ENCODE measurements at regions not wholly inside any gene's neighbourhood (a gene's known extent, or its start where the extent isn't known, plus 50 kb on each side); places are given as distances from the start of the nearest gene placed in this dataset.
"Not testable (repeated sequence)": the region's sequence is repeated elsewhere in the genome, so short reads cannot be mapped to it uniquely, and the experiment has no call there.

- no peak for TF ChIP-seq CTCF (IDR thresholded peaks at IDR 0.05; ENCODE audit: insufficient read depth, missing control alignments)
- FAIRE-seq = no peak
- no peak for DNase-seq (ENCODE audit: insufficient read length, low spot score)
Observed at GRCh38 chr5:40220260-40220659, 459.5 kb upstream of the PTGER4 start.

DNA sequence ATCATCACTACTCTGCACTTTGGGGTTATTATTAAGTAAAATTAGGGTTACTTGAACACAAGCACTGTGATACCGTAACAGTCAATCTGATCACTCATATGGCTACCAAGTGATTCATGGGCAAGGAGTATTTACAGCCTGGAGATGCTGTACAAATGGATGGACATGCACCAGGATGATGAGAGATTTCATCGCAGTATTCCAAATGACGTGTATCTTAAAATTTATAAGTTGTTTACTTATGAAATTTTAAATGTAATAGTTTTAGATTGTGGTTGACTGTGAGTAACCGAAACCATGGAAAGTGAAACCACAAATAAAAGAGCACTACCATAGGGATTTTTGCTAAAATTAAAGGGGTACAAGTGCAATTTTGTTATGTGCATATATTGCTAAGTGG, 462.2 kb upstream of the PTGER4 start:
- TF ChIP-seq CTCF (IDR thresholded peaks at IDR 0.05; ENCODE audit: insufficient read depth, missing control alignments) = no peak
- FAIRE-seq (no peak), DNase-seq (ENCODE audit: insufficient read length, low spot score) (no peak)

GRCh38 chr5:40210694-40211093, 469.0 kb upstream of the PTGER4 start:
- no peak for TF ChIP-seq CTCF (IDR thresholded peaks at IDR 0.05; ENCODE audit: insufficient read depth, missing control alignments)
- DNase-seq (ENCODE audit: insufficient read length, low spot score) = no peak
- FAIRE-seq = no peak

GRCh38 chr5:40206030-40206429, 473.7 kb upstream of the PTGER4 start:
- no peak for TF ChIP-seq CTCF (IDR thresholded peaks at IDR 0.05; ENCODE audit: insufficient read depth, missing control alignments)
- DNase-seq (ENCODE audit: insufficient read length, low spot score) (no peak), FAIRE-seq (no peak)

- DNase-seq (ENCODE audit: insufficient read length, low spot score) (no peak), FAIRE-seq (no peak)
- no peak for TF ChIP-seq CTCF (IDR thresholded peaks at IDR 0.05; ENCODE audit: insufficient read depth, missing control alignments)
Observed at GRCh38 chr5:40204144-40204543, 475.6 kb upstream of the PTGER4 start.

GRCh38 chr5:40202814-40203440, 476.8 kb upstream of the PTGER4 start:
- TF ChIP-seq CTCF (IDR thresholded peaks at IDR 0.05; ENCODE audit: insufficient read depth, missing control alignments) = no peak
- FAIRE-seq (no peak), DNase-seq (ENCODE audit: insufficient read length, low spot score) (no peak)

DNA sequence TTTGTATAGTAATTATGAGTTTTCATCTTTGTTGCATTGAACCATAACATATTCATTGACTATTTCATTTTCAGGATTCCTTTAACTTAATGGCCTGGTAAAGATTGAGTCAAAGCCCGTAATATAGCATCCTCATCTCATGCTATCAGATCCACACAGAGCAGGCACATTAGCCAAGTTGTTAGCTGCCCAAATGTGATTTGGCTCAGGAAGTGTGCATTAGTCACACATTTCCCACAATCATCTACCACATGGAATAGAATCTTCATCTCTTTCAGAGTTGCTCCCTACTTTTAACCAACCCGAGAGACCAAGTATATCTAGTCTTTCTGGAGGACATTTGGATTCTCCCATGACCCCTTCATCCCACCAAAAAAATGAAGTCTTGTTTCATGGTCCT, 481.0 kb upstream of the PTGER4 start:
- TF ChIP-seq CTCF (IDR thresholded peaks at IDR 0.05; ENCODE audit: insufficient read depth, missing control alignments) = no peak
- FAIRE-seq (no peak), DNase-seq (ENCODE audit: insufficient read length, low spot score) (no peak)

DNA sequence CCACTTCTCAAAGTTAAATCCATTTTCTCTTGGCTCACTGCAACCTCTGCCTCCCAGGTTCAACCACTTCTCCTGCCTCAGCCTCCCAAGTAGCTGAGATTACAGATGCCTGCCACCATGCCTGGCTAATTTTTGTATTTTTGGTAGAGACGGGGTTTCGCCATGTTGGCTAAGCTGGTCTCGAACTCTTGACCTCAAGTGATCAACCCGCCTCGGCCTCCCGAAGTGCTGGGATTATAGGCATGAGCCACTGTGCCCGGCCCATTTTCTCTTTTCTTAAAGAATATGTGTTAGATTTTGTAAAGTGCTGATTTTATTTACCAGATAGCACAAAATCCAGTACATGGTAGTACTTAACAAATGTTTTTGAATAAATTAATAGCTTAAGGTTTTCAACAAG, 484.1 kb upstream of the PTGER4 start:
- not testable (repeated sequence) for FAIRE-seq; DNase-seq (ENCODE audit: insufficient read length, low spot score)
